OCI-LY3 (cell line): ENCODE measurements at regions not wholly inside any gene's neighbourhood (a gene's known extent, or its start where the extent isn't known, plus 50 kb on each side); places are given as distances from the start of the nearest gene placed in this dataset.
"Not testable (repeated sequence)": the region's sequence is repeated elsewhere in the genome, so short reads cannot be mapped to it uniquely, and the experiment has no call there.

Experiments
- H2AFZ ChIP-seq: fragments of 200-600, 300-600 bp; shearing (Covaris generic); 2 replicates; pipeline ENCODE4 v1.6.0; 2014; ENCODE audit warnings: antibody characterized with exemption, low read depth, low read length
- H3K27ac ChIP-seq: fragments of 200-600, 300-600 bp; sonication (generic); 2 replicates; pipeline ENCODE4 v1.5.1; 2014; ENCODE audit warnings: mild to moderate bottlenecking, low read length, moderate library complexity, mixed read lengths
- H3K27me3 ChIP-seq: fragments of 200-600, 300-600 bp; sonication (generic); 2 replicates; pipeline ENCODE4 v1.6.1; 2014; ENCODE audit warnings: low read depth, low read length, mixed read lengths
- H3K36me3 ChIP-seq: fragments of 200-600, 300-600 bp; sonication (generic); replicated peaks from 2 replicates; pipeline ENCODE3; 2014; ENCODE audit warnings: low read depth, low read length, mixed read lengths
- H3K4me1 ChIP-seq: fragments of 300-600, 200-600 bp; sonication (generic); 2 replicates; pipeline ENCODE4 v1.6.1; 2014; ENCODE audit warnings: low read length, mixed read lengths
- H3K4me2 ChIP-seq: fragments of 200-600, 300-600 bp; sonication (generic); 2 replicates; pipeline ENCODE4 v1.6.1; 2014; ENCODE audit warnings: low read length, mixed read lengths
- H3K4me3 ChIP-seq: fragments of 300-600, 200-600 bp; sonication (generic); 2 replicates; pipeline ENCODE4 v1.5.1; 2014; ENCODE audit warnings: antibody characterized with exemption, mild to moderate bottlenecking, low read length, moderate library complexity
- H3K79me2 ChIP-seq: fragments of 300-600, 200-600 bp; shearing (Covaris generic); 2 replicates; pipeline ENCODE4 v1.6.1; 2014; ENCODE audit warnings: mild to moderate bottlenecking, low read length, mixed read lengths
- H3K9ac ChIP-seq: fragments of 300-600, 200-600 bp; shearing (Covaris generic); 2 replicates; pipeline ENCODE4 v1.6.0; 2014; ENCODE audit warnings: mild to moderate bottlenecking, low read length, moderate library complexity
- H3K9me3 ChIP-seq: fragments of 200-600, 300-600 bp; shearing (Covaris generic); 2 replicates; pipeline ENCODE4 v1.6.1; 2014; ENCODE audit warnings: low read length, mixed read lengths; ENCODE audit not compliant: insufficient read depth
- H4K20me1 ChIP-seq: fragments of 200-600, 300-600 bp; sonication (generic); 2 replicates; pipeline ENCODE4 v1.6.1; 2016; ENCODE audit warnings: low read length, mixed read lengths; ENCODE audit not compliant: insufficient read depth
- CTCF ChIP-seq: fragments of 200-600, 300-600 bp; sonication (generic); IDR thresholded peaks from 2 replicates; pipeline ENCODE4 v1.5.1; 2014; ENCODE audit warnings: antibody characterized with exemption, low read length, low read depth
- EZH2phosphoT487 ChIP-seq: fragments of 200-600 bp; shearing (Covaris generic); IDR thresholded peaks from 2 replicates; pipeline ENCODE4 v1.6.1; 2018; ENCODE audit warnings: antibody characterized with exemption, mixed run types, low read depth

- H3K4me3 ChIP-seq = no peak overlapping the region
- TF ChIP-seq EZH2phosphoT487 (no peak), CTCF (no peak)
- no peaks in the 10 kb centered on the region for H4K20me1 ChIP-seq
- no peak overlapping the region for H3K27ac ChIP-seq
- no peaks in the 10 kb centered on the region for H3K79me2 ChIP-seq
- no peak overlapping the region for H2AFZ ChIP-seq
- H3K9ac ChIP-seq = no peak overlapping the region
- H3K9me3 ChIP-seq = no peaks in the 10 kb centered on the region
- H3K36me3 ChIP-seq = no peaks in the 10 kb centered on the region
- no peaks in the 10 kb centered on the region for H3K27me3 ChIP-seq
- no peaks in the 10 kb centered on the region for H3K4me1 ChIP-seq
- H3K4me2 ChIP-seq = no peak overlapping the region
Observed at GRCh38 chr9:82052081-82052480, 63.5 kb downstream of the SPATA31D1 start.

- Histone ChIP-seq H3K4me3 (no peak overlapping the region), H3K9ac (no peak overlapping the region), H3K36me3 (no peaks in the 10 kb centered on the region), H4K20me1 (no peaks in the 10 kb centered on the region), H3K9me3 (no peaks in the 10 kb centered on the region), H2AFZ (no peak overlapping the region), H3K4me1 (no peaks in the 10 kb centered on the region), H3K27ac (no peak overlapping the region), H3K4me2 (no peak overlapping the region), H3K27me3 (no peaks in the 10 kb centered on the region), H3K79me2 (no peaks in the 10 kb centered on the region)
- TF ChIP-seq CTCF = no peak
- TF ChIP-seq EZH2phosphoT487 = no peak
Observed at GRCh38 chr9:82054264-82055015, 65.9 kb downstream of the SPATA31D1 start.

GRCh38 chr9:82057805-82058204 is 69.2 kb downstream of the SPATA31D1 start:
- Histone ChIP-seq H3K9ac (no peak overlapping the region), H3K4me1 (no peaks in the 10 kb centered on the region), H3K4me3 (no peak overlapping the region), H3K27me3 (no peaks in the 10 kb centered on the region), H3K36me3 (no peaks in the 10 kb centered on the region), H3K9me3 (no peaks in the 10 kb centered on the region), H3K27ac (no peak overlapping the region), H3K79me2 (no peaks in the 10 kb centered on the region), H2AFZ (no peak overlapping the region), H4K20me1 (no peaks in the 10 kb centered on the region), H3K4me2 (no peak overlapping the region)
- TF ChIP-seq EZH2phosphoT487 (no peak), CTCF (no peak)

- H3K4me2 ChIP-seq, H3K4me3 ChIP-seq, H3K27me3 ChIP-seq, H3K36me3 ChIP-seq, H3K9ac ChIP-seq, H2AFZ ChIP-seq, H3K9me3 ChIP-seq, H3K79me2 ChIP-seq, H4K20me1 ChIP-seq, H3K4me1 ChIP-seq, H3K27ac ChIP-seq: not testable (repeated sequence)
Observed at GRCh38 chr9:82061801-82062200, 73.2 kb downstream of the SPATA31D1 start.
